HG03575 (cell line): ENCODE measurements at regions not wholly inside any gene's neighbourhood (a gene's known extent, or its start where the extent isn't known, plus 50 kb on each side); places are given as distances from the start of the nearest gene placed in this dataset.

Experiments used
- ATAC-seq: cut with Tn5 transposase; IDR thresholded peaks from one replicate; pipeline ENCODE4 v1.9.1; 2021; ENCODE audit not compliant: unreplicated experiment, insufficient number of reproducible peaks, low FRiP score; ENCODE audit errors: extremely low read depth

GRCh38 chr10:8533462-8533861 lies 479.0 kb downstream of the GATA3 start:
- ATAC-seq, result no peak

GRCh38 chr10:8534096-8534495 lies 479.6 kb downstream of the GATA3 start:
- no peak for ATAC-seq

GRCh38 chr10:8534891-8535290 lies 480.4 kb downstream of the GATA3 start:
- no peak for ATAC-seq

- ATAC-seq, result no peak
Measured at GRCh38 chr10:8539056-8539455, 484.6 kb downstream of the GATA3 start.

- no peak for ATAC-seq
Measured at GRCh38 chr10:8543361-8544056, 489.0 kb downstream of the GATA3 start.

GRCh38 chr10:8544057-8544380 lies 489.5 kb downstream of the GATA3 start:
- no peak for ATAC-seq

- ATAC-seq, result no peak
Measured at GRCh38 chr10:8544500-8544899, 490.0 kb downstream of the GATA3 start.

- no peak for ATAC-seq
Measured at GRCh38 chr10:8554574-8554973, 500.1 kb downstream of the GATA3 start.

- no peak for ATAC-seq
Measured at GRCh38 chr10:8556321-8556720, 501.8 kb downstream of the GATA3 start.

- no peak for ATAC-seq
Measured at GRCh38 chr10:8563478-8563877, 509.0 kb downstream of the GATA3 start.

- ATAC-seq, result no peak
Measured at GRCh38 chr10:8566737-8567136, 512.2 kb downstream of the GATA3 start.

GRCh38 chr10:8568401-8568800 lies 513.9 kb downstream of the GATA3 start:
- no peak for ATAC-seq

- no peak for ATAC-seq
Measured at GRCh38 chr10:8575620-8576019, 521.1 kb downstream of the GATA3 start.

- ATAC-seq, result no peak
Measured at GRCh38 chr10:8576281-8576680, 521.8 kb downstream of the GATA3 start.

GRCh38 chr10:8576911-8577310 lies 522.4 kb downstream of the GATA3 start:
- ATAC-seq, result no peak

- no peak for ATAC-seq
Measured at GRCh38 chr10:8577686-8578085, 523.2 kb downstream of the GATA3 start.

GRCh38 chr10:8581521-8582225 lies 527.2 kb downstream of the GATA3 start:
- ATAC-seq, result no peak

GRCh38 chr10:8583096-8583495 lies 528.6 kb downstream of the GATA3 start:
- ATAC-seq, result no peak

- no peak for ATAC-seq
Measured at GRCh38 chr10:8584666-8585065, 530.2 kb downstream of the GATA3 start.

- no peak for ATAC-seq
Measured at GRCh38 chr10:8586504-8586903, 532.0 kb downstream of the GATA3 start.

GRCh38 chr10:8588135-8588534 lies 533.6 kb downstream of the GATA3 start:
- no peak for ATAC-seq
